RKO (cell line): ENCODE measurements at regions not wholly inside any gene's neighbourhood (a gene's known extent, or its start where the extent isn't known, plus 50 kb on each side); places are given as distances from the start of the nearest gene placed in this dataset.

ENCODE experiments used
- DNase-seq: peaks from one replicate; pipeline ENCODE4 v3.0.0-alpha.2; 2016; ENCODE audit warnings: low spot score

- DNase-seq = no peak
These were observed 51.4 kb upstream of the LGSN start for GRCh38 chr6:63371104-63371715.

DNA sequence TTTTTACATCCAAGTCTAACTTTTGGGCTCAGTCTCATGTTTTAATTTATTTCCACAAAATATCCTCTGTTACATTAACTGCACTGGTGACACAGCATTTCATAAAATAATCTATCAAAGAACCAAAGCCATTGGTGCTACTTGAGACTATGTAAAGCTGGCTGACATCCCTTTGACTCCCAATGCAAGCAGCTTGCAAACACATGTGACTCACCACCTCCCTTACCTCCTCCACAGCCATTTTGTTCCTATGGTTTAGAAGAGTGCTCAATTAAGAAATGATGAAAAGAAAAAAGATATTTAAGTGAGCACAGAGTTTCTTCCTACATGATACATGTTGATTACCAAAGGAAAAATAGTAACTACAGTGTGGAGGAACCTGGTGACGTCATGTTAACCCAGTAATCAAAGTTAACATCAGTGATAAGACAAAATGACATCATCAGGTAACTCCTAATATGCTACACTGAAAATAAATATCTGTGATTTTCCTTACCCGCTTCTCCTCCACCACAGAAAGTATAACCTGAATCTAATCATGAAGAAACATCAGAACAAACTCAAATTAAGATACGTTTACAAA lies 53.3 kb upstream of the LGSN start:
- DNase-seq = peak; percentile 16

- DNase-seq = no peak
These were observed 69.5 kb upstream of the LGSN start for GRCh38 chr6:63389191-63389844.

DNA sequence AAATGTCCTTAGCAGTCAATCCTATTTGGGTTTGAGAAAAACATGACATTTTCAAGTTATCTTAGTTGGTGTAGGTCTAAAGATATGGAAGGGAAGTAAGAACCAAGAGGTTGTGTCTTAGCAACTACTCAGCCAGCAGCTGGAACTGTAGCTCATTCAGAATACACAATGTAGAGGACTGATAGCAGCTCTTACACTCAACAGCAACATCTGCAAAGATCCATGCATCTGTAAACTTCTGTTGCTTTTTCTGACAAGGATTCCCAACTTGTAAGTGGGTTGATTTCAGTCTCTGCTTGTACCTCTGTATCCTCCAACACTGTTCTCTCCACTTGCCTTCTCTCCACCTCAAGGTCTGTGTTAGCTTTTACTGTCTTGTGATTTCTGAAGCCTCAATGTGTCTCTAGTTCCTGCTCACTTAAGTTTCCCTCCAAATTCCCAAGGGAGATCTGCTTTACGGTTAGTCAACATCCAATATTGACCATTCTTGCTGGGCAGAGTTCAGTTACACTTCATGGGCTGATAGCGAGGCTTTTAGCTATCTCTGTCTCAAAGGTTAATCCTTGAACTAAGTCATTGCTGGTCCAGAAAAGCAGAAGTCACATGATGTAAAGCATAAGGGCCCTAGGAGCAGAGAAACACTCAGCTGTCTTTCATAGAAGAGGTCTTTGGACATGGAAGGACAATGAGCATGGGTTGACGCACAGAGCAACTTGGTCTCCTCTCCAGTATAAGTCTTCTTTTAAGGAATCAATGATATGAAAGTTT lies 71.6 kb upstream of the LGSN start:
- DNase-seq = no peak

DNA sequence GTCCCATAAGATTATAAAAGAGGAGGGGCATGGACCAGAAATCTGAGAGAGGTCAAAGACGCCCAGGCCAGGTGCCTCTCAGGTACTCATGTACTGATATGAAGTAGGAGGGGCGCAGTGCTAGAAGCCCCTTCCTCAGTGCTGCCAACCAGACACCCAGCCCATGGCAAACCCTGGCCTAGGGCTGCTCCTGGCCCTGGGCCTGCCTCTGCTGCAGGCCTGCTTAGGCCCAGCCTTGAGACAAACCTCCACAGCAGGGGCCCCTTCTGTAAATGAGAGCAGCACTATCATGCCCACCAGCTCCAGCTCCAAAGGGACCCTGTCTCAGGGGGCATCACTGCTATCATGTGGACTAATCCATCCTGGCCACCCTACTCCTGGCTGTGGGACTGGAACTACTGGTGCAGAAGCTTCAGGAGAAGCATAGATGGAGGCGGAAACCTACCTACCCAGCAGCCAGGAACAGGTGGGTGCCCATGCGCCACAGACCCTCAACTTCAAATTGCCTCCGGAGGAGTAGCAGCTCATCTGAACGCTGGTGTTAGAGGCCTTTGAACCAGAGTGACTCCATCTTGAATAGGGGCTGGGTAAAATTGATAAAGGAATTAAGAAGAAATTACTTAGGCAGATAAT lies 72.4 kb upstream of the LGSN start:
- no peak for DNase-seq

DNA sequence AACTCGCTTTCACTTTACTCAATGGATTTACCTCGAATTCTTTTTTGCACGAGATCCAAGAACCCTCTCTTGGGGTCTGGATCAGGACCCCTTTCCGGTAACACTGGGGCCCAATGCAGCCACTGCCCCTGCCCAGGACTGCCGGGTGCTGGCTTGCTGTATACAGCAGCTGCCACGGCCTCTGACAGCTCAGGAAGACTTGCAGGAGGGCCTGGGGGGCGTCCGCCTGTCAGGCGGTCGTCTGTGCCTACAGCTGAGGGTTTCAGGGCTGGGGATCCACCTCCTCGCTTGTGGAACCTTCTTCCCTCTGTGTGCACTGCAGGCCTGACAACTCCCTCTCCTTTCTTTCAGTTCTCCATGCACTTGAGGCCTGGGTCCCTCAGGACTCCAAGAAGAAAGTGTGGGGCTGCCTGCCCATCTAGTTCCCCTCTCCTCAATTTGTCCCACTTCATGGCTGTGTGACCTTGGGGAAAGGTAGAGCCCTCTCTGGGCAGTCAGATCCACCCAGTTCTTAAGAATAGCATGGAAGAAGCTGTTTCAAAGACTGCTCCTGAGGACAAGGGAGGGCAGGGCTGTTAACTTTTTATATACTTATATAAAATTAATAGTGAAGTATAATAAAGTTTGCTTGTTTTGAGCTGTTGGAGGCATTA lies 75.0 kb upstream of the LGSN start:
- no peak for DNase-seq

GRCh38 chr6:63395381-63395780 lies 75.6 kb upstream of the LGSN start:
- no peak for DNase-seq

DNA sequence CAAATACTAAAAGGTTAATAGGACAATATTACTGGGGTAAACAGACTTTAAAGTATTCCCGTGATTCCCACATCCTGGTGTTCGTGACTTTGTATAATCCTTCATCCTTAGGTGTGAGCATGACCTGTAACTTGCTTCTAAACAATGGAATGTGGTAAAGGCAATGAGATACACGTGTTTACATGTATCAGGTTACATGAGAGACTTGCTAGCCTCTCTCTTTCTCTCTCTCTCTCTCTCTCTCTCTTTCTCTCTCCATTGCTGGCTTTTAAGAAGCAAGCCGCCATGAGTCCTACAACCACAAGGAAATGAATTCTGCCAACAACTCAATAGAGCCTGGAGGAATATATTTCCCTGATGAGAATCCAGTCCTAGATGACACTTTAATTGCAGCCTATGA lies 83.9 kb upstream of the LGSN start:
- DNase-seq = no peak

DNA sequence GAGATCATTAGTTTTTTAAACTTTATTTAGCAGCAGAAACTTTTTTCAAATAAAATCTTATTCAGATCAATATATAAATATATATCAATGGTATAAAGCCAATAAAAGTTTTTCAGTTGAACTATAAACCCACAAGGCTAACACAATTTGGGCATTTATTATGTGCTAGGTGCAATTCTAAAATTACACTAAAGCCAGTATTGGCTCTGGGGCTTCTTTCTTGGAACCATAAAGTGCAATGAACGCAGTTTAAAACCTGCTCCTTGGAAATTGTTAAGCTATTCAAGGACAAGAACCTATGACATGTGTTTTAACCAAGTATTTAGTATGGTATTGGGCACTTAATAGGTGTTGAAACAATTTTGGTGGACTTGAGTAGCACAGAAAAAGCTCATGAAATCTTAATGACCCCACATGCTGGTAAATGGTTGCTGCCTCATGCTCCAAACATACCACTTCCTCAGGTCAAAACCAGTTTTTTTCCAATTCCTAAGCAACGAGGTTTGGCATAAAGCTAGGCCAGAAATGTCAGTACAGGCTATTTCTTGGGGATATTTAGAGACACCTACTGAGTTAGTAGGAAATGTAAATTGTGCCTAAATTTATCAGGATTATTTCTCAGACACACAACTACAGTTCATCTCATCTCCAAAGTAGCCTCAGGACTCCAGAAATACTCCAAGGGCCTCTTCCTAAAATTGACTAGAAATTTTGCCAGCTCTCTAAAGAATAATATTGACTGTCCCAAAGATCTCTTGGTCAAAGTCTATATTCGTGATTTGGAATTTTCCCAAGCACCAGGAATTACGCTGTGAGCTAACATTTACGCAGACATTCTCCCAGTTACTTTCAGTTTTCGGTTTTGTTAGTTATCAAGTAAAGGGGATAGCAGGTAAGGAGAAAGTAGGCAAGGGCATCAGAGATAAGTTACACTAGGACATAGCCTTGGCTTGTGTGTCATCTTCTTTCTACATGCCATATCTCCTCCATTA lies 90.9 kb upstream of the LGSN start:
- no peak for DNase-seq

DNA sequence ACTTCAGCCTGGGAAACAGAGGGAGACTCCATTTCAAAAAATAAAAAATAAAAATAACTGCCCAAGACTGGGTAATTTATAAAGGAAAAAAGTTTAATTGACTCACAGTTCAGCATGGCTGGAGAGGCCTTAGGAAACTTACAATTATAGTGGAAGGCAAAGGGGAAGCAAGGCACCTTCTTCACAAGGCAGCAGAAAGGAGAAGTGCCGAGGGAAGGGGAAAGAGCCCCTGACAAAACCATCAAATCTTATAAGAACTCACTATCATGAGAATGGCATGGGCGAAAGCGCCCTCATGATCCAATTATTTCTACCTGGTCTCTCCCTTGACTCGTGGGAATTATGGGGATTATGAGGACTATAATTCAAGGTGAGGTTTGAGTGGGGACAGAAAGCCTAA lies 95.5 kb upstream of the LGSN start:
- no peak for DNase-seq

DNA sequence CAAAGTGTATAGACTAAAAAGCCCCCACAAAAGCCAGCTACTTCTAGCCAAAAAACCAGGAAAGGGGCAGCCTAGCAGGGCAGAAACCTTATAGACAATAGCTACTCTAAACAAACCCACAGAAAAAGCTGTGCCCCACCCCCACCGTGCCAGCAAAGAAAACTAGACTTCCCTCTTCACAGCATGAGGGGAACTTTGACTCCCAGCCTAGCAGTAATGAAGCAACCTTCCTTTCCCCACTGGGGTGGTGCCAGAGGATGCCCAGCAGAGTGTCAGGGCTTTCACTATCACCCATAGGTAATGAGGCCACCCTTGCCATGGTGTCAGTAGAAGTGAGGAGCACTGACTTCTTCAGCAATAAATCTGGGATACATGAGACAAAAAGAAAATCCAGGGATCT lies 99.0 kb upstream of the LGSN start:
- no peak for DNase-seq

DNA sequence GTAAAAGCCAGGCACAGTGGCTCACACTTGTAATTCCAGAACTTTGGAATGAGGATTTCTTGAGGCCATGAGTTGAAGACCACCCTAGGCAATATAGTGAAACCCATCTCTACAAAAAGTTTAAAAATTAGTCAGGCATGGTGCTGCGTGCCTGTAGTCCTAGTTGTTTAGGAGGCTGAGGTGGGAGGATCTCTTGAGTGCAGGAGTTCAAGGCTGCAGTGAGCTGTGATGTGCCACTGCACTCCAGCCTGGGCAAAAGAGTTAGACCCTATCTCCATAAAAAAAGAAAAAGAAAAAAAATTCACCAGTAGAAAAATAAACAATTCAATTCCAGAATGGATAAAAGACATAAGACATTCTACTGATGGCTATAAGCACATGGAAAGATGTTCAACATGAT lies 104.9 kb upstream of the LGSN start:
- DNase-seq = no peak

DNA sequence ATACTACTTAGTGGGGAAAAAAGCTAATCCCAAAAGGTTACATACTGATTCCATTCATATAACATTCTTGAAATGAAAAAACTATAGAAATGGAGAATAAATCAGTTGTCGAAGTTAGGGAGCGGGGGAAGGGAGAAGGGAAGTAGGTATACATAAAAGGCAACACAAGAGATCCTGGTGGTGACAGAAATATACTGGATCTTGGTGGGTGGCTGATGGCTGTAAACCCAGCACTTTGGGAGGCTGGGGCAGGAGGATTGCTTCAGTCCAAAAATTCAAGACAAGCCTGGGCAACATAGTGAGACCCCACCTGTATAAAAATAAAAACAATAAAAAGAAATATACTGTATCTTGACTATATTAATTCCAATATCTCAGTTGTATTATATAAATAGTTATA lies 105.7 kb upstream of the LGSN start:
- DNase-seq = no peak

- DNase-seq = no peak
These were observed 107.1 kb upstream of the LGSN start for GRCh38 chr6:63426844-63427243.

- no peak for DNase-seq
These were observed 108.2 kb upstream of the LGSN start for GRCh38 chr6:63427951-63428350.

- no peak for DNase-seq
These were observed 111.3 kb upstream of the LGSN start for GRCh38 chr6:63430985-63431519.

GRCh38 chr6:63434943-63435342 lies 115.2 kb upstream of the LGSN start:
- no peak for DNase-seq

DNA sequence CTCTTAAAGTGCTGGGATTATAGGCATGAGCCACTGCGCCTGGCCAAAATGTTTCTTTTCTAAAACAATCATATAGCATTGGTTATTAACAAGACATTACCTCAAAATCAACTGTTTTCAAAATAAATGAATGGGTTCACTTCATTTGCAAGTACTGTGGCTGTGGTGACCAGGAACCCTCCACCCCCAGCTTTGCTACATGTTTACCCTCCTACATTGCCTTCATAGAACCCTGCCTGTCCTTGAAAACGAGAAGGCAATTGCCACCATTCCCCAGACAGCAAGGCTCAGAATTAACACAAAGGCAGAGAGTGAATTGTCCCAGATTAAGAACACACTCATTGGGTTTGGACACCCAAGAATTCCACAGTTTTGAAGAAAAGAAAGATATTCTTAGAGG lies 116.6 kb upstream of the LGSN start:
- DNase-seq = no peak

DNA sequence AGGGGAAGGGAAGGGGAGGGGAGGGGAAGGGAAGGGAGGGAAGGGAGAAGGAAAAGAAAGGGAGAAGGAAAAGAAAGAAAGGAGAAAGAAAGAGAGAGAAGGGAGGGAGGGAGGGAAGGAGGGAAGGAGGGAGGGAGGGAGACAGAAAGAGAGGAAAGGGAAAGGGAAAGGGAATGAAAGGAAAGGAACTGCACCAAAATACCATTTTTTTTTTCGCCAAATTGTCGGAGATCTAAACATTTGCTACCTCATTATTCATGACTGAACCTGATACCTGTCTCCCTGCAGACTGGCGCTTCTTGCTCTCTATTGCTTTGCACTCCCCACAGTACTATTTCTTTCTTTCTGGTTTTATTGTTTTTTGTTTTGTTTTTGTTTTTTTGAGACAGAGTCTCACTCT lies 117.3 kb upstream of the LGSN start:
- DNase-seq = no peak

- no peak for DNase-seq
These were observed 120.3 kb upstream of the LGSN start for GRCh38 chr6:63440057-63440456.

DNA sequence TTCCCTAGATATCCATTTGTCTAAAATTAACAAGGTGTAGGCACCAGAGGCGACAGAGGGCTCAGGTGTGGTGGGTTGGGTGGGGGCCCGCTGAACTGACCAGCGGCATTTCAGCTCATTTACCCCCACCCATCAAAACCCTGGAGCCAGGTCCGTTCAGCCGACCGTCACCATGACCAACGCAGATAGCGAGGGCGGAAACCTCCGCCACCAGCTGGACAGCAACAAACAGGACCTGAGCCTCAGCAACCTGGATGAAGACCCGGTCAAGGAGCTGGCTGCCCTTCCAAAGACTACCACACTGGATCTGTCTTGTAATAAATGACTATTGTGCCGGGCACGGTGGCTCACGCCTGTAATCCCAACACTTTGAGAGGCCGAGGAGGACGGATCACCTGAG lies 120.8 kb upstream of the LGSN start:
- DNase-seq = no peak
